IMR-90 (cell line): ENCODE measurements at regions not wholly inside any gene's neighbourhood (a gene's known extent, or its start where the extent isn't known, plus 50 kb on each side); places are given as distances from the start of the nearest gene placed in this dataset.

Source experiments
- ATAC-seq: fragments of 200-7000 bp; cut with Tn5 transposase; 2 replicates; pipeline ENCODE4 v1.9.1; 2020; ENCODE audit warnings: low read depth, mild to moderate bottlenecking, moderate library complexity
- BruUV-seq: library from RNA; stranded (reverse); fragments of 400-500 nt; replicated peaks from 2 replicates; lab custom pipeline; 2021; lab: Mats Ljungman, UMichigan
- CTCF ChIA-PET: fragments of 300-600 bp; formaldehyde crosslinking; extraction: SDS; loops from one replicate; lab custom pipeline; 2021; ENCODE audit warnings: antibody characterized with exemption; lab: Yijun Ruan, JAX
- POLR2A ChIA-PET: fragments of 300-600 bp; sonication (Branson Sonifier 250); formaldehyde crosslinking; loops from one replicate; lab custom pipeline; 2022; ENCODE audit warnings: antibody characterized with exemption; ENCODE audit not compliant: unreplicated experiment; lab: Charles Lee
- DNase-seq: peaks from one replicate; pipeline ENCODE4 v3.0.0; 2013
- H2AFZ ChIP-seq: replicated peaks from 2 replicates; pipeline ENCODE3; 2013; ENCODE audit warnings: low read length, mild to moderate bottlenecking; ENCODE audit not compliant: poor library complexity
- H2AK5ac ChIP-seq: 2 replicates; pipeline ENCODE4 v1.6.1; 2013; ENCODE audit warnings: low read depth, low read length, inconsistent platforms
- H2AK9ac ChIP-seq: replicated peaks from 2 replicates; pipeline ENCODE3; 2013; ENCODE audit warnings: mild to moderate bottlenecking, low read depth, low read length, moderate library complexity; ENCODE audit not compliant: poor library complexity
- H2BK120ac ChIP-seq: 2 replicates; pipeline ENCODE4 v1.6.1; 2013; ENCODE audit warnings: low read depth, low read length, inconsistent platforms
- H2BK15ac ChIP-seq: 3 replicates; pipeline ENCODE4 v1.6.1; 2013; ENCODE audit warnings: low read depth, low read length, inconsistent platforms
- H2BK20ac ChIP-seq: 2 replicates; pipeline ENCODE4 v1.6.1; 2013; ENCODE audit warnings: low read depth, mild to moderate bottlenecking, inconsistent platforms, low read length, moderate library complexity
- H2BK5ac ChIP-seq: 2 replicates; pipeline ENCODE4 v1.6.1; 2013; ENCODE audit warnings: mild to moderate bottlenecking, low read depth, low read length, inconsistent platforms; ENCODE audit not compliant: poor library complexity, severe bottlenecking
- H3K14ac ChIP-seq: replicated peaks from 2 replicates; pipeline ENCODE4 v1.6.1; 2013; ENCODE audit warnings: low read depth, low read length, inconsistent platforms
- H3K18ac ChIP-seq: 2 replicates; pipeline ENCODE4 v1.6.1; 2013; ENCODE audit warnings: low read depth, low read length, control low read depth
- H3K23ac ChIP-seq: 2 replicates; pipeline ENCODE4 v1.6.1; 2013; ENCODE audit warnings: low read depth, low read length, inconsistent platforms
- H3K27ac ChIP-seq: 2 replicates; pipeline ENCODE4 v1.5.1; 2013; ENCODE audit warnings: mild to moderate bottlenecking, control low read depth, low read length; ENCODE audit not compliant: insufficient read depth
- H3K27me3 ChIP-seq: 2 replicates; pipeline ENCODE4 v1.6.1; 2013; ENCODE audit warnings: low read length; ENCODE audit not compliant: control insufficient read depth, insufficient read depth
- H3K36me3 ChIP-seq: 2 replicates; pipeline ENCODE4 v1.6.1; 2013; ENCODE audit warnings: low read length, mixed read lengths; ENCODE audit not compliant: control insufficient read depth, insufficient read depth
- H3K4ac ChIP-seq: 2 replicates; pipeline ENCODE4 v1.6.1; 2013; ENCODE audit warnings: low read depth, low read length, inconsistent platforms
- H3K4me1 ChIP-seq: 2 replicates; pipeline ENCODE4 v1.6.1; 2013; ENCODE audit warnings: low read length, mixed read lengths; ENCODE audit not compliant: control insufficient read depth, insufficient read depth
- H3K4me2 ChIP-seq: 2 replicates; pipeline ENCODE4 v1.6.1; 2013; ENCODE audit warnings: low read depth, mild to moderate bottlenecking, control low read depth, low read length, moderate library complexity
- H3K4me3 ChIP-seq: 2 replicates; pipeline ENCODE4 v1.5.1; 2013; ENCODE audit warnings: low read depth, mild to moderate bottlenecking, control low read depth, low read length, moderate library complexity; ENCODE audit not compliant: insufficient read depth
- H3K56ac ChIP-seq: 2 replicates; pipeline ENCODE4 v1.6.1; 2013; ENCODE audit warnings: low read length, inconsistent platforms; ENCODE audit not compliant: insufficient read depth; ENCODE audit errors: extremely low read depth
- H3K79me1 ChIP-seq, 2 experiments: 2 replicates each; pipeline ENCODE4 v1.6.1; 2013; ENCODE audit warnings: low read length in 2 of 2, inconsistent platforms in 1 of 2, low read depth in 1 of 2
- H3K9ac ChIP-seq: 2 replicates; pipeline ENCODE4 v1.6.1; 2013; ENCODE audit warnings: low read depth, low read length, control low read depth
- H3K9me1 ChIP-seq: 2 replicates; pipeline ENCODE4 v1.6.1; 2013; ENCODE audit warnings: low read length, inconsistent platforms; ENCODE audit not compliant: insufficient read depth
- H3K9me3 ChIP-seq: 2 replicates; pipeline ENCODE4 v1.6.1; 2013; ENCODE audit warnings: low read length; ENCODE audit not compliant: control insufficient read depth, insufficient read depth
- H4K20me1 ChIP-seq: 2 replicates; pipeline ENCODE4 v1.6.1; 2013; ENCODE audit warnings: low read length, inconsistent platforms; ENCODE audit not compliant: insufficient read depth
- H4K5ac ChIP-seq: 2 replicates; pipeline ENCODE4 v1.6.1; 2013; ENCODE audit warnings: mild to moderate bottlenecking, low read depth, low read length, control low read depth
- H4K8ac ChIP-seq, 2 experiments: 2 replicates each; pipeline ENCODE4 v1.6.1; 2013; ENCODE audit warnings: low read depth in 2 of 2, low read length in 2 of 2, control low read depth in 1 of 2, inconsistent platforms in 1 of 2
- H4K91ac ChIP-seq: 2 replicates; pipeline ENCODE4 v1.6.1; 2013; ENCODE audit warnings: low read depth, low read length, inconsistent platforms; ENCODE audit not compliant: insufficient read depth
- BHLHE40 ChIP-seq: fragments of 150-350 bp; IDR thresholded peaks from 2 replicates; pipeline ENCODE4 v1.6.1; 2016; ENCODE audit warnings: mild to moderate bottlenecking, low read depth, low read length
- CEBPB ChIP-seq: IDR thresholded peaks from 2 replicates; pipeline ENCODE4 v1.6.1; 2012; ENCODE audit warnings: low read depth, low read length, improper control_type of control experiment
- CHD1 ChIP-seq: IDR thresholded peaks from 2 replicates; pipeline ENCODE4 v1.6.1; 2012; ENCODE audit warnings: low read depth, low read length, improper control_type of control experiment
- CTCF ChIP-seq: conservative IDR thresholded peaks from 2 replicates; pipeline ENCODE4 v1.5.1; 2012; ENCODE audit warnings: mild to moderate bottlenecking, low read depth, low read length, improper control_type of control experiment
- ELK1 ChIP-seq: fragments of 150-350 bp; IDR thresholded peaks from 2 replicates; pipeline ENCODE4 v1.6.1; 2016; ENCODE audit warnings: low read depth, mild to moderate bottlenecking, low read length, moderate library complexity, borderline replicate concordance
- FOS ChIP-seq: fragments of 150-350 bp; IDR thresholded peaks from 2 replicates; pipeline ENCODE4 v1.6.1; 2016; ENCODE audit warnings: low read depth, low read length
- MAFK ChIP-seq: IDR thresholded peaks from 2 replicates; pipeline ENCODE4 v1.6.1; 2012; ENCODE audit warnings: low read depth, low read length, improper control_type of control experiment
- MAZ ChIP-seq: IDR thresholded peaks from 2 replicates; pipeline ENCODE4 v1.6.1; 2012; ENCODE audit warnings: low read depth, mild to moderate bottlenecking, low read length, improper control_type of control experiment, moderate library complexity, borderline replicate concordance
- MXI1 ChIP-seq: IDR thresholded peaks from 2 replicates; pipeline ENCODE4 v1.6.1; 2012; ENCODE audit warnings: low read depth, mild to moderate bottlenecking, low read length, moderate library complexity, borderline replicate concordance
- NFE2L2 ChIP-seq: fragments of 150-350 bp; IDR thresholded peaks from 2 replicates; pipeline ENCODE4 v1.6.1; 2016; ENCODE audit warnings: low read depth, mild to moderate bottlenecking, low read length
- POLR2A ChIP-seq: IDR thresholded peaks from 2 replicates; pipeline ENCODE4 v1.6.1; 2012; ENCODE audit warnings: mild to moderate bottlenecking, low read depth, low read length
- RFX5 ChIP-seq: IDR thresholded peaks from 2 replicates; pipeline ENCODE4 v1.8.0; 2012; ENCODE audit warnings: low read depth, mild to moderate bottlenecking, low read length, moderate library complexity
- SMC3 ChIP-seq: fragments of 150-350 bp; IDR thresholded peaks from 2 replicates; pipeline ENCODE4 v1.6.1; 2016; ENCODE audit warnings: low read depth, mild to moderate bottlenecking, antibody characterized with exemption, low read length, moderate library complexity
- USF2 ChIP-seq: fragments of 150-350 bp; IDR thresholded peaks from 2 replicates; pipeline ENCODE4 v1.6.1; 2017; ENCODE audit warnings: mild to moderate bottlenecking, antibody characterized with exemption, low read length, low read depth
- WGBS, 2 experiments: methylation state at CpG; one replicate each; pipeline versions ENCODE4 v1.1.5 to v1.1.7; 2013; ENCODE audit warnings: missing lambda C conversion rate in 2 of 2; ENCODE audit not compliant: insufficient read length in 1 of 2; ENCODE audit errors: extremely low coverage in 2 of 2; 5-methylcytosine and 5-hydroxymethylcytosine counted together
- dilution Hi-C: fragments of 300-500 bp; cut with HindIII; formaldehyde crosslinking; loops from one replicate; pipeline ENCODE4 v1.14.3; 2018; ENCODE audit warnings: low sequenced_read_pairs; ENCODE audit not compliant: unreplicated experiment
- in situ Hi-C: fragments of 300-500 bp; cut with MboI; formaldehyde crosslinking; loops from 3 replicates; pipeline ENCODE4 v1.14.3; 2019; ENCODE audit warnings: low sequenced_read_pairs, inconsistent platforms, mixed read lengths
- intact Hi-C: fragments of 100-400 bp; cut with micrococcal nuclease; formaldehyde crosslinking; loops from 2 replicates; pipeline ENCODE4 v1.10.0; 2022

DNA sequence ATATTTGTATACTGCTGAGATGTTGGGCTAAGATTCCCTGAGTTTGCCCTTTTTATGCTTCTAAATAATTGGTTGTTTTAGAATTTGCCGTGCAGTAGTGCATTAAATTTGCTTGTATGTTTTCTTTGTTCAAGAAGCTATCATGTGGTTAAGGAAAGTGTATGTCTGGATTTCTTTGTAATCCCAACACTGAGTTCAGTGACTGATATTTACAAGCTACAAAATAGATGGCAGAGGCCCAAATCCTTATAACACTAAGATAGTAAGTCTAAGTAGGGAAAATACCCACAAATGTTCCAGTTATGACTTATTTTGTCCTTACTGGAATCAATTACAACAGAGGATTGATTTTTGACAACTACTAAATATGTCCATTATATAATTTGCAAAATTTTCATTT is 435.0 kb upstream of the KLF12 start:
- H3K4me1 ChIP-seq = no peaks in the 10 kb centered on the region
- H2BK120ac ChIP-seq = no peak overlapping the region
- H3K79me1 ChIP-seq = no peaks in the 10 kb centered on the region
- H3K4me3 ChIP-seq = no peak overlapping the region
- dilution Hi-C loops = no loop called here
- H2BK20ac ChIP-seq = no peak overlapping the region
- H2AK5ac ChIP-seq = no peak overlapping the region
- no peak overlapping the region for H2BK15ac ChIP-seq
- no peak overlapping the region for H3K27ac ChIP-seq
- no peaks in the 10 kb centered on the region for H4K20me1 ChIP-seq
- no peak overlapping the region for H3K18ac ChIP-seq
- H3K27me3 ChIP-seq = no peaks in the 10 kb centered on the region; the same call in 1 of the 2 replicates
- ChIA-PET POLR2A (interaction anchor here (0.5 kb wide), 1 partner anchor 1005 kb away, joined by 3 read pairs; no protein-coding TSS in a partner anchor), CTCF (interaction anchor here (1.3 kb wide), 1 partner anchor 651 kb away, joined by 4 read pairs; no protein-coding TSS in a partner anchor)
- H3K9me3 ChIP-seq = no peaks in the 10 kb centered on the region
- H4K91ac ChIP-seq = no peak overlapping the region
- no peaks in the 10 kb centered on the region for H3K36me3 ChIP-seq
- intact Hi-C loops = no loop called here
- no peak overlapping the region for H2BK5ac ChIP-seq
- no peak overlapping the region for H3K56ac ChIP-seq
- H3K23ac ChIP-seq = no peak overlapping the region
- H2AFZ ChIP-seq = no peak overlapping the region
- no peak for TF ChIP-seq USF2
- TF ChIP-seq CEBPB = no peak
- no peak for TF ChIP-seq BHLHE40
- no peak for TF ChIP-seq CHD1
- TF ChIP-seq NFE2L2 = no peak
- TF ChIP-seq POLR2A = no peak
- TF ChIP-seq CTCF = no peak
- TF ChIP-seq MAFK = no peak
- no peak for TF ChIP-seq SMC3
- TF ChIP-seq MXI1 = no peak
- TF ChIP-seq MAZ = no peak
- TF ChIP-seq ELK1 = no peak
- TF ChIP-seq FOS = no peak
- no peak for TF ChIP-seq RFX5
- ATAC-seq = no peak
- no peak overlapping the region for H3K4ac ChIP-seq
- BruUV-seq = no TSS peak
- H4K8ac ChIP-seq = no peak overlapping the region
- WGBS, 2 experiments = no CpG with 5 or more reads among the region's 1 CpG
- no peak overlapping the region for H3K14ac ChIP-seq
- DNase-seq = no peak
- H3K9me1 ChIP-seq = no peaks in the 10 kb centered on the region
- no peak overlapping the region for H3K4me2 ChIP-seq
- H4K5ac ChIP-seq = no peak overlapping the region
- H3K9ac ChIP-seq = no peak overlapping the region
- in situ Hi-C loops = no loop called here
- H2AK9ac ChIP-seq = no peak overlapping the region
